HepG2 (cell line): ENCODE measurements at regions not wholly inside any gene's neighbourhood (a gene's known extent, or its start where the extent isn't known, plus 50 kb on each side); places are given as distances from the start of the nearest gene placed in this dataset.

Source experiments
- CEBPB ChIP-seq: IDR thresholded peaks from 2 replicates; pipeline ENCODE4 v1.6.1; 2011; ENCODE audit warnings: low read depth, low read length, improper control_type of control experiment, borderline replicate concordance
- CERS6 ChIP-seq: sonication (generic); formaldehyde crosslinking; IDR thresholded peaks from 2 replicates; pipeline ENCODE4 v1.5.0; 2020; ENCODE audit warnings: missing genetic modification reagents
- CSRNP1 ChIP-seq: sonication (generic); formaldehyde crosslinking; IDR thresholded peaks from 2 replicates; pipeline ENCODE4 v1.8.1; 2023; ENCODE audit warnings: mild to moderate bottlenecking, missing genetic modification reagents
- HIVEP1 ChIP-seq: sonication (generic); formaldehyde crosslinking; IDR thresholded peaks from 2 replicates; pipeline ENCODE4 v1.4.0; 2020; ENCODE audit warnings: mild to moderate bottlenecking, missing genetic modification reagents
- HNF4A ChIP-seq: sonication (generic); formaldehyde crosslinking; IDR thresholded peaks from 2 replicates; pipeline ENCODE4 v1.4.0; 2020; ENCODE audit warnings: missing genetic modification reagents
- NR2C2 ChIP-seq: sonication (generic); formaldehyde crosslinking; IDR thresholded peaks from 2 replicates; pipeline ENCODE4 v1.4.0; 2020; ENCODE audit warnings: missing genetic modification reagents, mild to moderate bottlenecking, moderate library complexity, borderline replicate concordance
- PAWR ChIP-seq: sonication (generic); formaldehyde crosslinking; IDR thresholded peaks from 2 replicates; pipeline ENCODE4 v1.4.0; 2020; ENCODE audit warnings: missing genetic modification reagents, mild to moderate bottlenecking, borderline replicate concordance
- PHF21A ChIP-seq: sonication (generic); formaldehyde crosslinking; IDR thresholded peaks from 2 replicates; pipeline ENCODE4 v1.5.0; 2020; ENCODE audit warnings: mild to moderate bottlenecking, missing genetic modification reagents
- POGZ ChIP-seq: sonication (generic); formaldehyde crosslinking; IDR thresholded peaks from 2 replicates; pipeline ENCODE4 v1.4.0; 2020; ENCODE audit warnings: mild to moderate bottlenecking, missing genetic modification reagents
- POLR2AphosphoS5 ChIP-seq: IDR thresholded peaks from 2 replicates; pipeline ENCODE4 v1.6.1; 2012; ENCODE audit warnings: low read depth, low read length
- SALL1 ChIP-seq: sonication (generic); formaldehyde crosslinking; IDR thresholded peaks from 2 replicates; pipeline ENCODE4 v1.8.0; 2022; ENCODE audit warnings: mild to moderate bottlenecking, missing genetic modification reagents
- TMF1 ChIP-seq: sonication (generic); formaldehyde crosslinking; IDR thresholded peaks from 2 replicates; pipeline ENCODE4 v1.8.1; 2022; ENCODE audit warnings: low read depth, missing genetic modification reagents
- U2AF2 ChIP-seq: fragments of 200-400 bp; formaldehyde crosslinking; IDR thresholded peaks from 2 replicates; pipeline ENCODE4 v1.6.1; 2017; ENCODE audit warnings: low read depth, mild to moderate bottlenecking, low read length
- ZBTB25 ChIP-seq: IDR thresholded peaks from 2 replicates; pipeline ENCODE4 v1.6.1; 2018; ENCODE audit warnings: missing genetic modification reagents
- ZKSCAN1 ChIP-seq: fragments of 150-350 bp; IDR thresholded peaks from 2 replicates; pipeline ENCODE4 v1.6.1; 2014; ENCODE audit warnings: low read length
- ZNF124 ChIP-seq: sonication (generic); formaldehyde crosslinking; IDR thresholded peaks from 2 replicates; pipeline ENCODE4 v1.4.0; 2020; ENCODE audit warnings: missing genetic modification reagents
- ZNF296 ChIP-seq: sonication (generic); formaldehyde crosslinking; conservative IDR thresholded peaks from 2 replicates; pipeline ENCODE4 v1.5.0; 2020; ENCODE audit warnings: mild to moderate bottlenecking, missing genetic modification reagents
- ZNF563 ChIP-seq: sonication (generic); formaldehyde crosslinking; IDR thresholded peaks from 2 replicates; pipeline ENCODE4 v1.8.0; 2022; ENCODE audit warnings: mild to moderate bottlenecking, moderate library complexity, missing genetic modification reagents
- ZNF619 ChIP-seq: sonication (generic); formaldehyde crosslinking; IDR thresholded peaks from 2 replicates; pipeline ENCODE4 v1.4.0; 2020; ENCODE audit warnings: mild to moderate bottlenecking, missing genetic modification reagents
- TF ChIP-seq, protein P1 (sequence below): sonication (generic); formaldehyde crosslinking; IDR thresholded peaks from 2 replicates; pipeline ENCODE4 v1.8.1; 2022; ENCODE audit warnings: low read depth, mild to moderate bottlenecking, missing genetic modification reagents
- TF ChIP-seq, protein P2 (sequence below): IDR thresholded peaks from 2 replicates; pipeline ENCODE4 v1.6.1; 2016
- TF ChIP-seq, protein P3 (sequence below): sonication (generic); formaldehyde crosslinking; IDR thresholded peaks from 2 replicates; pipeline ENCODE4 v1.4.0; 2020; ENCODE audit warnings: missing genetic modification reagents, mild to moderate bottlenecking, borderline replicate concordance

DNA sequence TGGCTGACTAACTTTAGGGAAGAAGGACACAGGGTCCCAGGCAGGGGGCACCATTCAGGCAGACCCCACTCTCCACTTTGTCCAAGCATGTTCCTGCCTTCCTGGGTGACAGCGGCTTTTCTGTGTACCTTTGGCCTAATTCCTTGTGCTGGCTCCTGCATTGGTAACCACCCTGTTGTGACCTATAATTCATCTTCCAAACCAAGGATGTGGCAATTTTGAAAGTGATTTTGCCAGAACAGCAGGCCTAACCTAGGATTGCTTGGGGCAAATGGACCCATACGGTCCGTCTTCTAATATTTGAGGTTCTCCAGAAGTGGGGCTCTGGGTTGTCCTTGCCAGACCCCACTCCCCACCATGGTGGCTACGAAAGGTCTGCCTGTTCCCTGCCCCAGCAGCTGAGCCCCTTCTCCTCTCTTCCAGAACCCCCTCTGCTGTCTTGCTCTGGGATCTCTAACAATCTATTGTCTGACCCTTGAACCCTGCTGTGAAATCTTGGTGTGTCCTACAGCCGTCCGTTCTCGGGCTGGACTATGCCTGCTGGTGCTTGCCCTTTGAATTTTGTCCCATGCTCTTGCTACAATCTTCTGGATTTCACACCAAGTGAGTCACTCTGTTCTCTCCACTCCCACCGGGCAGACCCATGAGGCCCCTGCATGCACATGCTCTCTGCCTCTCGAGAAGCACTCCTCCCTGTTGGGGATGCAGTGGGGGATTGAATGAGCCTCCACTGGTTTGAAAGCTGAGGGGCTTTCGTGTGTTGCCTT is 316.0 kb downstream of the CXCL12 start (continued):
- TF ChIP-seq CERS6 (CRISPR knock-in tag) (no peak), NR2C2 (CRISPR knock-in tag) (peak; percentile 24; the same call in 1 of the 2 replicates), SALL1 (CRISPR knock-in tag) (peak; percentile 28; the same call in 1 of the 2 replicates), PAWR (no peak), ZNF619 (no peak), POGZ (CRISPR knock-in tag) (0 out of 2 replicates have a peak, but pooled peaks have one; percentile 19), HIVEP1 (CRISPR knock-in tag) (no peak), ZNF124 (CRISPR knock-in tag) (no peak), CEBPB (peak; percentile 11; the same call in 1 of the 2 replicates), ZNF296 (CRISPR knock-in tag) (no peak), ZBTB25 (CRISPR knock-in tag) (no peak), POLR2AphosphoS5 (no peak), U2AF2 (no peak), CSRNP1 (no peak), HNF4A (CRISPR knock-in tag) (peak; percentile 71), PHF21A (CRISPR knock-in tag) (no peak), ZNF563 (no peak), TMF1 (CRISPR knock-in tag) (no peak), ZKSCAN1 (no peak)
- TF ChIP-seq, protein P1, sequence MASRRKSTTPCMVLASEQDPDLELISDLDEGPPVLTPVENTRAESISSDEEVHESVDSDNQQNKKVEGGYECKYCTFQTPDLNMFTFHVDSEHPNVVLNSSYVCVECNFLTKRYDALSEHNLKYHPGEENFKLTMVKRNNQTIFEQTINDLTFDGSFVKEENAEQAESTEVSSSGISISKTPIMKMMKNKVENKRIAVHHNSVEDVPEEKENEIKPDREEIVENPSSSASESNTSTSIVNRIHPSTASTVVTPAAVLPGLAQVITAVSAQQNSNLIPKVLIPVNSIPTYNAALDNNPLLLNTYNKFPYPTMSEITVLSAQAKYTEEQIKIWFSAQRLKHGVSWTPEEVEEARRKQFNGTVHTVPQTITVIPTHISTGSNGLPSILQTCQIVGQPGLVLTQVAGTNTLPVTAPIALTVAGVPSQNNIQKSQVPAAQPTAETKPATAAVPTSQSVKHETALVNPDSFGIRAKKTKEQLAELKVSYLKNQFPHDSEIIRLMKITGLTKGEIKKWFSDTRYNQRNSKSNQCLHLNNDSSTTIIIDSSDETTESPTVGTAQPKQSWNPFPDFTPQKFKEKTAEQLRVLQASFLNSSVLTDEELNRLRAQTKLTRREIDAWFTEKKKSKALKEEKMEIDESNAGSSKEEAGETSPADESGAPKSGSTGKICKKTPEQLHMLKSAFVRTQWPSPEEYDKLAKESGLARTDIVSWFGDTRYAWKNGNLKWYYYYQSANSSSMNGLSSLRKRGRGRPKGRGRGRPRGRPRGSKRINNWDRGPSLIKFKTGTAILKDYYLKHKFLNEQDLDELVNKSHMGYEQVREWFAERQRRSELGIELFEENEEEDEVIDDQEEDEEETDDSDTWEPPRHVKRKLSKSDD (CRISPR knock-in tag), result no peak
- TF ChIP-seq, protein P2, sequence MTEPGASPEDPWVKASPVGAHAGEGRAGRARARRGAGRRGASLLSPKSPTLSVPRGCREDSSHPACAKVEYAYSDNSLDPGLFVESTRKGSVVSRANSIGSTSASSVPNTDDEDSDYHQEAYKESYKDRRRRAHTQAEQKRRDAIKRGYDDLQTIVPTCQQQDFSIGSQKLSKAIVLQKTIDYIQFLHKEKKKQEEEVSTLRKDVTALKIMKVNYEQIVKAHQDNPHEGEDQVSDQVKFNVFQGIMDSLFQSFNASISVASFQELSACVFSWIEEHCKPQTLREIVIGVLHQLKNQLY (CRISPR knock-in tag), result no peak
- TF ChIP-seq, protein P3, sequence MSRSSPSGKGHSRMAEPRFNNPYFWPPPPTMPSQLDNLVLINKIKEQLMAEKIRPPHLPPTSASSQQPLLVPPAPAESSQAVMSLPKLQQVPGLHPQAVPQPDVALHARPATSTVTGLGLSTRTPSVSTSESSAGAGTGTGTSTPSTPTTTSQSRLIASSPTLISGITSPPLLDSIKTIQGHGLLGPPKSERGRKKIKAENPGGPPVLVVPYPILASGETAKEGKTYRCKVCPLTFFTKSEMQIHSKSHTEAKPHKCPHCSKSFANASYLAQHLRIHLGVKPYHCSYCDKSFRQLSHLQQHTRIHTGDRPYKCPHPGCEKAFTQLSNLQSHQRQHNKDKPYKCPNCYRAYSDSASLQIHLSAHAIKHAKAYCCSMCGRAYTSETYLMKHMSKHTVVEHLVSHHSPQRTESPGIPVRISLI (CRISPR knock-in tag), result no peak
